ENCODE measurements at regions not wholly inside any gene's neighbourhood (a gene's known extent, or its start where the extent isn't known, plus 50 kb on each side); places are given as distances from the start of the nearest gene placed in this dataset.

DNA sequence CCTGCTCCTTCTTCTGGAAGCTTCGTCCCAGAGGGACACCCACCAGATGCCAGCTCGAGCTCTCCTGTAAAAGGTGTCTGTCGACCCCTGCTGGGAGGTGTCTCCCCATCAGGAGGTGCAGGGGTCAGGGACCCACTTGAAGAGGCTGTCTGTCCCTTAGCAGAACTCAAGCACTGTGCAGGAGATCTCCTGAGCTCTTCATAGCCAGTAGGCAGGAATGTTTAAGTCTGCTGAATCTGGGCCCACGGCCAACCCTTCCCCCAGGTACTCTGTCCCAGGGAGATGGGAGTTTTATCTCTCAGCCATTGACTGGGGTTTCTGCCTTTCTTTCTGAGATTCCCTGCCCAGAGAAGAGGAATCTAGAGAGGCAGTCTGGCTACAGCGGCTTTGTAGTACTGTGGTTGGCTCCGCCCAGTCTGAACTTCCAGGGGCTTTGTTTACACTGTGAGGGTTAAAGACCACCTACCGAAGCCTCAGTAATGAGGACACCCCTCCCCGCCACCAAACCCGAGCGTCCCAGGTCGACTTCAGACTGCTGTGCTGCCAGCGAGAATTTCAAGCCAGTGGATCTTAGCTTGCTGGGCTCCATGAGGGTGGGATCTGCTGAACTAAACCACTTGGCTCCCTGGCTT lies 1383.0 kb upstream of the TENM3 start:
- peaks cover 4% of the 10 kb centered on the region for H3K9me3 Mint-ChIP-seq (ENCODE audit: unreplicated experiment)
- no peak for DNase-seq (ENCODE audit: low read depth)

DNA sequence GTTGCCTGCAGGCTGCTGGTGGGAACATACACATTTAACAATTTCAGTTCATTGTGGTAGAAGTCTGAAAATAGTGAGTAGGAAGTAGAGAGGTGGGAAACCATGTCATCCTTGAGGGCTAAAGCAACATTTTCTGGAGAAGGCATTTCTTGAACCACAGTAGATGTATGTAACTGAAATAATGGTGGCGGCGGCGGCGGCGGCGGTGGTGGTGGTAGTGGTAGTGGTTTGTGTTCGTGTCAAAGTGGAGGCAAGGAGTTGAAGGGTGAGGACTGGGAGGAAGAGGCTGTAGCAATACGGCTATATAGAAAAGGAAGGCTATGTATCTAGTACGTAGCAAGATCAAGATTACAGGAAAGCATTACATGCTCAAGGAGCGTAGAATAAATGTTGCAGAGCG lies 1381.6 kb upstream of the TENM3 start:
- H3K79me2 ChIP-seq (ENCODE audit: insufficient read depth, low read length) = no peaks in the 10 kb centered on the region
- H3K27ac ChIP-seq (ENCODE audit: low read depth, low read length) = no peak overlapping the region
- H3K4me3 ChIP-seq (ENCODE audit: insufficient read depth, low read depth, low read length) = no peak overlapping the region
- no peaks in the 10 kb centered on the region for H3K4me1 Mint-ChIP-seq (ENCODE audit: low read depth, unreplicated experiment)
- peaks cover 3% of the 10 kb centered on the region for H3K9me3 ChIP-seq (ENCODE audit: insufficient read depth, low read depth, low read length)
- H4K20me1 ChIP-seq (ENCODE audit: insufficient read depth, low read length) = no peaks in the 10 kb centered on the region
- no peak for TF ChIP-seq EZH2 (IDR thresholded peaks at IDR 0.05; ENCODE audit: insufficient read depth, low read length)
- TF ChIP-seq, protein P1, sequence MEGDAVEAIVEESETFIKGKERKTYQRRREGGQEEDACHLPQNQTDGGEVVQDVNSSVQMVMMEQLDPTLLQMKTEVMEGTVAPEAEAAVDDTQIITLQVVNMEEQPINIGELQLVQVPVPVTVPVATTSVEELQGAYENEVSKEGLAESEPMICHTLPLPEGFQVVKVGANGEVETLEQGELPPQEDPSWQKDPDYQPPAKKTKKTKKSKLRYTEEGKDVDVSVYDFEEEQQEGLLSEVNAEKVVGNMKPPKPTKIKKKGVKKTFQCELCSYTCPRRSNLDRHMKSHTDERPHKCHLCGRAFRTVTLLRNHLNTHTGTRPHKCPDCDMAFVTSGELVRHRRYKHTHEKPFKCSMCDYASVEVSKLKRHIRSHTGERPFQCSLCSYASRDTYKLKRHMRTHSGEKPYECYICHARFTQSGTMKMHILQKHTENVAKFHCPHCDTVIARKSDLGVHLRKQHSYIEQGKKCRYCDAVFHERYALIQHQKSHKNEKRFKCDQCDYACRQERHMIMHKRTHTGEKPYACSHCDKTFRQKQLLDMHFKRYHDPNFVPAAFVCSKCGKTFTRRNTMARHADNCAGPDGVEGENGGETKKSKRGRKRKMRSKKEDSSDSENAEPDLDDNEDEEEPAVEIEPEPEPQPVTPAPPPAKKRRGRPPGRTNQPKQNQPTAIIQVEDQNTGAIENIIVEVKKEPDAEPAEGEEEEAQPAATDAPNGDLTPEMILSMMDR (IDR thresholded peaks at IDR 0.05; ENCODE audit: insufficient read depth, low read depth, low read length) = no peak
- no peak overlapping the region for H2AFZ ChIP-seq (ENCODE audit: low read depth, low read length)
- H3K27me3 ChIP-seq (ENCODE audit: insufficient read depth, low read length) = no peaks in the 10 kb centered on the region
- no peaks in the 10 kb centered on the region for H3K36me3 ChIP-seq (ENCODE audit: insufficient read depth, low read length)
- no peaks in the 10 kb centered on the region for H3K27me3 Mint-ChIP-seq (ENCODE audit: low read depth, unreplicated experiment)
- no peaks in the 10 kb centered on the region for H3K36me3 Mint-ChIP-seq (ENCODE audit: low read depth, unreplicated experiment)
- H3K27ac Mint-ChIP-seq (ENCODE audit: unreplicated experiment) = no peak overlapping the region
- FAIRE-seq (no peak), DNase-seq (ENCODE audit: low read depth) (no peak)
- H3K4me1 ChIP-seq (ENCODE audit: insufficient read depth, low read length) = no peaks in the 10 kb centered on the region
- no peak overlapping the region for H3K9ac ChIP-seq (ENCODE audit: low read length)
- H3K9me3 Mint-ChIP-seq (ENCODE audit: unreplicated experiment) = peaks cover 9% of the 10 kb centered on the region
- H3K4me2 ChIP-seq (ENCODE audit: low read length) = no peak overlapping the region
- no peak overlapping the region for H3K4me3 Mint-ChIP-seq (ENCODE audit: unreplicated experiment)

More for the DNA sequence above, 1383.0 kb upstream of the TENM3 start:
- Histone ChIP-seq H3K36me3 (ENCODE audit: insufficient read depth, low read length) (no peaks in the 10 kb centered on the region), H3K4me3 (ENCODE audit: insufficient read depth, low read depth, low read length) (no peak overlapping the region), H3K79me2 (ENCODE audit: insufficient read depth, low read length) (no peaks in the 10 kb centered on the region), H4K20me1 (ENCODE audit: insufficient read depth, low read length) (no peaks in the 10 kb centered on the region), H3K9me3 (ENCODE audit: insufficient read depth, low read depth, low read length) (no peaks in the 10 kb centered on the region), H3K27ac (ENCODE audit: low read depth, low read length) (no peak overlapping the region), H2AFZ (ENCODE audit: low read depth, low read length) (no peak overlapping the region), H3K27me3 (ENCODE audit: insufficient read depth, low read length) (no peaks in the 10 kb centered on the region), H3K4me1 (ENCODE audit: insufficient read depth, low read length) (no peaks in the 10 kb centered on the region), H3K9ac (ENCODE audit: low read length) (no peak overlapping the region), H3K4me2 (ENCODE audit: low read length) (no peak overlapping the region)
- Mint-ChIP-seq H3K4me1 (ENCODE audit: low read depth, unreplicated experiment) (no peaks in the 10 kb centered on the region), H3K27me3 (ENCODE audit: low read depth, unreplicated experiment) (no peaks in the 10 kb centered on the region), H3K27ac (ENCODE audit: unreplicated experiment) (no peak overlapping the region), H3K4me3 (ENCODE audit: unreplicated experiment) (no peak overlapping the region), H3K36me3 (ENCODE audit: low read depth, unreplicated experiment) (no peaks in the 10 kb centered on the region)
- FAIRE-seq = no peak
- TF ChIP-seq, protein P1 (IDR thresholded peaks at IDR 0.05; ENCODE audit: insufficient read depth, low read depth, low read length) = no peak
- no peak for TF ChIP-seq EZH2 (IDR thresholded peaks at IDR 0.05; ENCODE audit: insufficient read depth, low read length)

DNA sequence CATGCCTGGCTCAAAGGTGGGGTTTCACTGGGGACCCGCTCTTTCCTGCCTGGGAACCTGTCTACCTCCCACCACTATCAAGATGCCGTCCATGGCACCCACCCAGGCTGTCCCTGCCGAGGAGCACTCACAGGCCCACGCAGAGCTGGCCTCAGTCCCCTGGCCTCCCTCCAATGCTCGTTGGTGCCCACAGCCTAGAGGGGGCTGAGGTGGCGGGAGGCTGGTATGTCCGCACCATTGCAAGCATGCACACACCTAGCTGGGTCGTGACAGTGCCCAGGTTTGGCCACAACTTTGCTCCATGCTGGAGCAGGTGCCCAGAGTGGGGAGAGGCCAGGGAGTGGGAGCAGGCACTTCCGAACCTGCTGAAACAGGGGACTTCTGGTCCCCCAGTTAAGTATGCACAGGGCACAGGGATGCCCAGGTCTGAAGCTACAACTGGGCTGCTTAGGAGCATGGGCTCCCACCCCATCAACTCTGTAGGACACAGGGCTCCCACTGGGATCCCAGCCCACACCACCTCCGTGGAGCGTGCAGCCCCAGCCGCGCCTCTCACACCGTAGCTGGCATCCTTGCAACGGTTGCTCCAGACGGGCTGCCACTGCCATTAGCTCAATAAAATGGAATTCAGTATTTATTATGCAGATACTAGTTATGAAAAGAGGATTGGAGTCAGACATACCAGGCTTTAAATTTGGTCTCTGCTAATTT lies 1376.1 kb upstream of the TENM3 start:
- TF ChIP-seq EZH2 (IDR thresholded peaks at IDR 0.05; ENCODE audit: insufficient read depth, low read length) = no peak
- TF ChIP-seq, protein P1 (IDR thresholded peaks at IDR 0.05; ENCODE audit: insufficient read depth, low read depth, low read length) = no peak
- Histone ChIP-seq H3K9ac (ENCODE audit: low read length) (no peak overlapping the region), H3K36me3 (ENCODE audit: insufficient read depth, low read length) (no peaks in the 10 kb centered on the region), H3K27ac (ENCODE audit: low read depth, low read length) (no peak overlapping the region), H3K4me2 (ENCODE audit: low read length) (no peak overlapping the region), H3K9me3 (ENCODE audit: insufficient read depth, low read depth, low read length) (peaks cover 3% of the 10 kb centered on the region), H3K27me3 (ENCODE audit: insufficient read depth, low read length) (no peaks in the 10 kb centered on the region), H3K79me2 (ENCODE audit: insufficient read depth, low read length) (no peaks in the 10 kb centered on the region), H3K4me1 (ENCODE audit: insufficient read depth, low read length) (no peaks in the 10 kb centered on the region), H2AFZ (ENCODE audit: low read depth, low read length) (no peak overlapping the region), H3K4me3 (ENCODE audit: insufficient read depth, low read depth, low read length) (no peak overlapping the region), H4K20me1 (ENCODE audit: insufficient read depth, low read length) (no peaks in the 10 kb centered on the region)
- H3K4me3 Mint-ChIP-seq (ENCODE audit: unreplicated experiment) = no peak overlapping the region
- FAIRE-seq = no peak
- H3K27me3 Mint-ChIP-seq (ENCODE audit: low read depth, unreplicated experiment) = no peaks in the 10 kb centered on the region
- DNase-seq (ENCODE audit: low read depth) = no peak
- no peaks in the 10 kb centered on the region for H3K36me3 Mint-ChIP-seq (ENCODE audit: low read depth, unreplicated experiment)
- peaks cover 5% of the 10 kb centered on the region for H3K9me3 Mint-ChIP-seq (ENCODE audit: unreplicated experiment)
- H3K27ac Mint-ChIP-seq (ENCODE audit: unreplicated experiment) = no peak overlapping the region
- H3K4me1 Mint-ChIP-seq (ENCODE audit: low read depth, unreplicated experiment) = no peaks in the 10 kb centered on the region
